Coronary artery (tissue), 2 donors: ENCODE measurements at regions not wholly inside any gene's neighbourhood (a gene's known extent, or its start where the extent isn't known, plus 50 kb on each side); places are given as distances from the start of the nearest gene placed in this dataset.

Experiments
- DNase-seq: peaks from one replicate; pipeline ENCODE4 v3.0.0-alpha.2; 2017; ENCODE audit warnings: low spot score
- H3K27ac ChIP-seq, 2 donors: fragments of 200-600 bp; sonication (generic); one replicate each; pipeline ENCODE4 v1.5.1; 2016 to 2019
- H3K4me3 ChIP-seq: fragments of 200-600 bp; sonication (generic); 2 replicates; pipeline ENCODE4 v1.5.1; 2016; ENCODE audit warnings: mild to moderate bottlenecking, moderate library complexity
- TF ChIP-seq, protein P1 (sequence below): fragments of 200-600 bp; sonication (generic); IDR thresholded peaks from one replicate; pipeline ENCODE4 v1.5.1; 2019; ENCODE audit warnings: antibody characterized with exemption

GRCh38 chr17:62884781-62885180 lies 76.7 kb upstream of the MARCHF10 start:
- no peak for DNase-seq
- TF ChIP-seq, protein P1, sequence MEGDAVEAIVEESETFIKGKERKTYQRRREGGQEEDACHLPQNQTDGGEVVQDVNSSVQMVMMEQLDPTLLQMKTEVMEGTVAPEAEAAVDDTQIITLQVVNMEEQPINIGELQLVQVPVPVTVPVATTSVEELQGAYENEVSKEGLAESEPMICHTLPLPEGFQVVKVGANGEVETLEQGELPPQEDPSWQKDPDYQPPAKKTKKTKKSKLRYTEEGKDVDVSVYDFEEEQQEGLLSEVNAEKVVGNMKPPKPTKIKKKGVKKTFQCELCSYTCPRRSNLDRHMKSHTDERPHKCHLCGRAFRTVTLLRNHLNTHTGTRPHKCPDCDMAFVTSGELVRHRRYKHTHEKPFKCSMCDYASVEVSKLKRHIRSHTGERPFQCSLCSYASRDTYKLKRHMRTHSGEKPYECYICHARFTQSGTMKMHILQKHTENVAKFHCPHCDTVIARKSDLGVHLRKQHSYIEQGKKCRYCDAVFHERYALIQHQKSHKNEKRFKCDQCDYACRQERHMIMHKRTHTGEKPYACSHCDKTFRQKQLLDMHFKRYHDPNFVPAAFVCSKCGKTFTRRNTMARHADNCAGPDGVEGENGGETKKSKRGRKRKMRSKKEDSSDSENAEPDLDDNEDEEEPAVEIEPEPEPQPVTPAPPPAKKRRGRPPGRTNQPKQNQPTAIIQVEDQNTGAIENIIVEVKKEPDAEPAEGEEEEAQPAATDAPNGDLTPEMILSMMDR: no peak
- H3K27ac ChIP-seq: no peak overlapping the region
- H3K4me3 ChIP-seq: no peak overlapping the region

DNA sequence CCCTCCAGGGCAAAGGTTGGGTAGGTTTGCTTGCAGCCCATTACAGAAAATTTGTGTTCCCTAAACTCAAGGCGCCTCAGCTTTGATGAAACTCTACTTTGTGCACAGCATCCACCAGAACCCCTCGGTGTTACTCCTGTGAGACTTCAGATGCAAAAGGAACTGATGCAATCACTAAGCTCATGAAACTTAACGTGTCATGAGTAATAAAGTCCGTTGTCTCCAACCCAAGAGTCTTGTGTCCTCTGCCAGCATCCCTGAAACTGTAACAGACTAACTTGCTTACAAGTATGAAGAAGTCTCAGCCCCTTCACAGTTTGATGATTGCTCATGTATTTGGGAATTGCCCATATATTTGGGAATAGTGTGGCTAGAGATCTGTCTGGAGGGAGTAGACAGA lies 74.8 kb upstream of the MARCHF10 start:
- TF ChIP-seq, protein P1: no peak
- no peak overlapping the region for H3K4me3 ChIP-seq
- no peak overlapping the region for H3K27ac ChIP-seq
- no peak for DNase-seq

DNA sequence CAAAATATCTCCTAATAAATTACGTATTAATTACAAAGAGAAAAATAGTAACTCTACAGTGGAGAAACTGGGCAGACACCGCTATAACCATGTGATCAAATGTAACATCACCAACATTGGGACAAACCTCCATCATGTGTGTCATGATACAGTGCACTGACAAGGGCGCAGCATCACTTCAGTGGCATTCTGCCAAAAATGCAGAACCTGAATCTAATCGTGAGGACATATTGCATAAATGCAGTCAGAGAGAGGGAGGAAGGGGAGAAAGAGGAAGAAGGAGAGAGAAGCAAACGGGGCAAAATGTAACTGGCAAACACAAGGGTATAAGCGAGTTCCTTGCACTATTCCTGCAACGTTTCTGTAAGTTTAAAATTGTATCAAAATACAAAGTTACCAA lies 74.2 kb upstream of the MARCHF10 start:
- TF ChIP-seq, protein P1: no peak
- no peak overlapping the region for H3K27ac ChIP-seq
- no peak for DNase-seq
- H3K4me3 ChIP-seq: no peak overlapping the region

DNA sequence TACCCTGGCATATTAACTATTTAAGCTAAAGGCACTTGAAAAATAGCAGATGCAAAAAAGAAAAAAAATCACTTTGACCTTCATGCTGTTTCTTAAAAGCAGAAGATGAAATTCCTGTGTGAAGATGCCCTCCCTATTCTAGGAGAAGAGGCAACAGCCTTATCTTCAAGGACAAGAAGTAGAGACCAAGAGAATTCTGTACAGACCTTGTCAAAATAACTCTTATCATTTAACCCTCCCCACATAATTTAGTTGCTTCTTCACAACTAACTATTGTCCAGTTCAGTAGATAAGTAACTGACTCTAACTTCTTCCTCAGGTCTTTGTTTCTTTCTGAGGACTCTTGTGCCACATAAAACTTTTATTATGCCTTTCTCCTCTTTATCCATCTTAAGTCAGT lies 72.0 kb upstream of the MARCHF10 start:
- Histone ChIP-seq H3K27ac (no peak overlapping the region), H3K4me3 (no peak overlapping the region)
- TF ChIP-seq, protein P1: no peak
- DNase-seq: no peak

DNA sequence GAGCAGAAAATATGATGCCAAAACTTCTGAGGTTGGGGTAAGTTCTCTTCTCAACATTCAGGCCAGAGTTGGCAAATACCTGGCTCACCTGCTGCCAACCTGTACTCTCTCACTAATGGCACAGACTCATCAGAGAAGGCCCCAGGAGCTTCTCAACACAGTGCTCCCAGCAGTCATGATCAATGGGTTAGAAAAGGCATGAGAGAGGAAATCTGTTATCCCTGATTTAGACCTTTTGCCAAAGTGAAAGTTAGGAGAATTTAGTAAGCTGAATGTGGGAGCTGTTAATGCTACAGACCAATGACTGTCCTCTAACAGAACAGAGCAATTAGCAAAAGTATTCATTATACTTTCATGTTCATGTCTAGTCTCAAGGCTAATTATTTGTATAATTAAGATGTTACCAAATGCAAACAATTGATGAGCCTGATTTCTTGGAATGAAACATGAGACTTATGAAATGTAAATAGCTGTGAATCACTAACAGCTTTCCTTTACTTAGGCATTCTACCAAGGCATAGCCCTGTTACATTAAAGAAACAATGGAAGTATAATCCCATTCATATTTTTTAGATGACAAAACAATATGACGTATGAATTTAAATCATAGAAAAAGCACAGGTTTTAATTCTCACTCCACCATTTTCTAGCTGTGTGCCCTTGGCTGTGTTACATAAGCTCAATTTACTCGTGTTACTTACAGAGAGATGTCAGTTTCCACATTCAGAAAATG lies 68.7 kb upstream of the MARCHF10 start:
- Histone ChIP-seq H3K27ac (no peak overlapping the region), H3K4me3 (no peak overlapping the region)
- no peak for DNase-seq
- TF ChIP-seq, protein P1: no peak

DNA sequence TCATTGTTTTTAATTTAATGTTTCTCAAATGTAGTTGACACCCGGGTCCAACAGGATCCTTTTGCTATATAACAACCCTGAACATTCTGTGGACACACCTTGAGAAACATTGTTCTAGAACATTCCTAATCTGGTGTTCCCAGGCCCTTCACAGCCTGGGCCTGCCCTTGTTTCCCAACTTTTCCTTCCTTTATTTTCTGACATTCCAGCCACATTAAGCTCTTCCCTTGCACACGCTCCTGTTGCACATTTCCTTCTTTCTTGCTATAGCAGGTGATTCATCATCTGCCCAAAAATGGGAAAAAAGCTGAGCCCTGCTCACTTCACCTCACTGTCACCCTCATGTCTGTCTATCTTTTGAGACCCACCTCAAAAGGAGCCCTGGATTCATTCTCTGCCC lies 67.9 kb upstream of the MARCHF10 start:
- Histone ChIP-seq H3K4me3 (no peak overlapping the region), H3K27ac (no peak overlapping the region)
- TF ChIP-seq, protein P1: no peak
- no peak for DNase-seq

DNA sequence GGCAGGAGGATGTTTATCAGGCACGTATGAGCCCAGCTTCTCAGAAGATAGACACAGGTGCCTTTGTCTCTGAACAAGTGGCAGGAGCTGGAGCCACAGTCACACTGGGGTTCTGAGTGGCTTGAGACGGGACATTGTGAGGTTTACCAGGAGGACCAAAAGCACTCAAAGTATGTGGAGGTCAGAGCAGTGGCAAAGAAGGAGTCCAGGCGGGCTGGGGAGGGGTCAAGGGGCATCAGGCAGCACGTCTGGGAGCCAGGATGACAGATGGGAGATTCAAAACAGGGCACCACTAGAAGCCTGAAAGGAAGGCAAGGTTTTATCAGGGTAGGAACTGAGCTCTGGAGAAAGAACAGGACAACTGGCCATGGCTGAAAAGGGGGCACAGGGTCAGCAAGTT lies 67.2 kb upstream of the MARCHF10 start:
- no peak for DNase-seq
- TF ChIP-seq, protein P1: no peak
- Histone ChIP-seq H3K4me3 (no peak overlapping the region), H3K27ac (no peak overlapping the region)
